IMR-90 (cell line): ENCODE measurements at regions not wholly inside any gene's neighbourhood (a gene's known extent, or its start where the extent isn't known, plus 50 kb on each side); places are given as distances from the start of the nearest gene placed in this dataset.

ENCODE experiments used
- ATAC-seq: fragments of 200-7000 bp; cut with Tn5 transposase; 2 replicates; pipeline ENCODE4 v1.9.1; 2020; ENCODE audit warnings: low read depth, mild to moderate bottlenecking, moderate library complexity
- BruUV-seq: library from RNA; stranded (reverse); fragments of 400-500 nt; replicated peaks from 2 replicates; lab custom pipeline; 2021; lab: Mats Ljungman, UMichigan
- CTCF ChIA-PET: fragments of 300-600 bp; formaldehyde crosslinking; extraction: SDS; loops from one replicate; lab custom pipeline; 2021; ENCODE audit warnings: antibody characterized with exemption; lab: Yijun Ruan, JAX
- POLR2A ChIA-PET: fragments of 300-600 bp; sonication (Branson Sonifier 250); formaldehyde crosslinking; loops from one replicate; lab custom pipeline; 2022; ENCODE audit warnings: antibody characterized with exemption; ENCODE audit not compliant: unreplicated experiment; lab: Charles Lee
- DNase-seq: peaks from one replicate; pipeline ENCODE4 v3.0.0; 2013
- H2AFZ ChIP-seq: replicated peaks from 2 replicates; pipeline ENCODE3; 2013; ENCODE audit warnings: low read length, mild to moderate bottlenecking; ENCODE audit not compliant: poor library complexity
- H2AK5ac ChIP-seq: 2 replicates; pipeline ENCODE4 v1.6.1; 2013; ENCODE audit warnings: low read depth, low read length, inconsistent platforms
- H2AK9ac ChIP-seq: replicated peaks from 2 replicates; pipeline ENCODE3; 2013; ENCODE audit warnings: mild to moderate bottlenecking, low read depth, low read length, moderate library complexity; ENCODE audit not compliant: poor library complexity
- H2BK120ac ChIP-seq: 2 replicates; pipeline ENCODE4 v1.6.1; 2013; ENCODE audit warnings: low read depth, low read length, inconsistent platforms
- H2BK15ac ChIP-seq: 3 replicates; pipeline ENCODE4 v1.6.1; 2013; ENCODE audit warnings: low read depth, low read length, inconsistent platforms
- H2BK20ac ChIP-seq: 2 replicates; pipeline ENCODE4 v1.6.1; 2013; ENCODE audit warnings: low read depth, mild to moderate bottlenecking, inconsistent platforms, low read length, moderate library complexity
- H2BK5ac ChIP-seq: 2 replicates; pipeline ENCODE4 v1.6.1; 2013; ENCODE audit warnings: mild to moderate bottlenecking, low read depth, low read length, inconsistent platforms; ENCODE audit not compliant: poor library complexity, severe bottlenecking
- H3K14ac ChIP-seq: replicated peaks from 2 replicates; pipeline ENCODE4 v1.6.1; 2013; ENCODE audit warnings: low read depth, low read length, inconsistent platforms
- H3K18ac ChIP-seq: 2 replicates; pipeline ENCODE4 v1.6.1; 2013; ENCODE audit warnings: low read depth, low read length, control low read depth
- H3K23ac ChIP-seq: 2 replicates; pipeline ENCODE4 v1.6.1; 2013; ENCODE audit warnings: low read depth, low read length, inconsistent platforms
- H3K27ac ChIP-seq: 2 replicates; pipeline ENCODE4 v1.5.1; 2013; ENCODE audit warnings: mild to moderate bottlenecking, control low read depth, low read length; ENCODE audit not compliant: insufficient read depth
- H3K27me3 ChIP-seq: 2 replicates; pipeline ENCODE4 v1.6.1; 2013; ENCODE audit warnings: low read length; ENCODE audit not compliant: control insufficient read depth, insufficient read depth
- H3K36me3 ChIP-seq: 2 replicates; pipeline ENCODE4 v1.6.1; 2013; ENCODE audit warnings: low read length, mixed read lengths; ENCODE audit not compliant: control insufficient read depth, insufficient read depth
- H3K4ac ChIP-seq: 2 replicates; pipeline ENCODE4 v1.6.1; 2013; ENCODE audit warnings: low read depth, low read length, inconsistent platforms
- H3K4me1 ChIP-seq: 2 replicates; pipeline ENCODE4 v1.6.1; 2013; ENCODE audit warnings: low read length, mixed read lengths; ENCODE audit not compliant: control insufficient read depth, insufficient read depth
- H3K4me2 ChIP-seq: 2 replicates; pipeline ENCODE4 v1.6.1; 2013; ENCODE audit warnings: low read depth, mild to moderate bottlenecking, control low read depth, low read length, moderate library complexity
- H3K4me3 ChIP-seq: 2 replicates; pipeline ENCODE4 v1.5.1; 2013; ENCODE audit warnings: low read depth, mild to moderate bottlenecking, control low read depth, low read length, moderate library complexity; ENCODE audit not compliant: insufficient read depth
- H3K56ac ChIP-seq: 2 replicates; pipeline ENCODE4 v1.6.1; 2013; ENCODE audit warnings: low read length, inconsistent platforms; ENCODE audit not compliant: insufficient read depth; ENCODE audit errors: extremely low read depth
- H3K79me1 ChIP-seq, 2 experiments: 2 replicates each; pipeline ENCODE4 v1.6.1; 2013; ENCODE audit warnings: low read length in 2 of 2, inconsistent platforms in 1 of 2, low read depth in 1 of 2
- H3K9ac ChIP-seq: 2 replicates; pipeline ENCODE4 v1.6.1; 2013; ENCODE audit warnings: low read depth, low read length, control low read depth
- H3K9me1 ChIP-seq: 2 replicates; pipeline ENCODE4 v1.6.1; 2013; ENCODE audit warnings: low read length, inconsistent platforms; ENCODE audit not compliant: insufficient read depth
- H3K9me3 ChIP-seq: 2 replicates; pipeline ENCODE4 v1.6.1; 2013; ENCODE audit warnings: low read length; ENCODE audit not compliant: control insufficient read depth, insufficient read depth
- H4K20me1 ChIP-seq: 2 replicates; pipeline ENCODE4 v1.6.1; 2013; ENCODE audit warnings: low read length, inconsistent platforms; ENCODE audit not compliant: insufficient read depth
- H4K5ac ChIP-seq: 2 replicates; pipeline ENCODE4 v1.6.1; 2013; ENCODE audit warnings: mild to moderate bottlenecking, low read depth, low read length, control low read depth
- H4K8ac ChIP-seq, 2 experiments: 2 replicates each; pipeline ENCODE4 v1.6.1; 2013; ENCODE audit warnings: low read depth in 2 of 2, low read length in 2 of 2, control low read depth in 1 of 2, inconsistent platforms in 1 of 2
- H4K91ac ChIP-seq: 2 replicates; pipeline ENCODE4 v1.6.1; 2013; ENCODE audit warnings: low read depth, low read length, inconsistent platforms; ENCODE audit not compliant: insufficient read depth
- BHLHE40 ChIP-seq: fragments of 150-350 bp; IDR thresholded peaks from 2 replicates; pipeline ENCODE4 v1.6.1; 2016; ENCODE audit warnings: mild to moderate bottlenecking, low read depth, low read length
- CTCF ChIP-seq: conservative IDR thresholded peaks from 2 replicates; pipeline ENCODE4 v1.5.1; 2012; ENCODE audit warnings: mild to moderate bottlenecking, low read depth, low read length, improper control_type of control experiment
- ELK1 ChIP-seq: fragments of 150-350 bp; IDR thresholded peaks from 2 replicates; pipeline ENCODE4 v1.6.1; 2016; ENCODE audit warnings: low read depth, mild to moderate bottlenecking, low read length, moderate library complexity, borderline replicate concordance
- FOS ChIP-seq: fragments of 150-350 bp; IDR thresholded peaks from 2 replicates; pipeline ENCODE4 v1.6.1; 2016; ENCODE audit warnings: low read depth, low read length
- MAFK ChIP-seq: IDR thresholded peaks from 2 replicates; pipeline ENCODE4 v1.6.1; 2012; ENCODE audit warnings: low read depth, low read length, improper control_type of control experiment
- MAZ ChIP-seq: IDR thresholded peaks from 2 replicates; pipeline ENCODE4 v1.6.1; 2012; ENCODE audit warnings: low read depth, mild to moderate bottlenecking, low read length, improper control_type of control experiment, moderate library complexity, borderline replicate concordance
- WGBS, 2 experiments: methylation state at CpG; one replicate each; pipeline versions ENCODE4 v1.1.5 to v1.1.7; 2013; ENCODE audit warnings: missing lambda C conversion rate in 2 of 2; ENCODE audit not compliant: insufficient read length in 1 of 2; ENCODE audit errors: extremely low coverage in 2 of 2; 5-methylcytosine and 5-hydroxymethylcytosine counted together
- dilution Hi-C: fragments of 300-500 bp; cut with HindIII; formaldehyde crosslinking; loops from one replicate; pipeline ENCODE4 v1.14.3; 2018; ENCODE audit warnings: low sequenced_read_pairs; ENCODE audit not compliant: unreplicated experiment
- in situ Hi-C: fragments of 300-500 bp; cut with MboI; formaldehyde crosslinking; loops from 3 replicates; pipeline ENCODE4 v1.14.3; 2019; ENCODE audit warnings: low sequenced_read_pairs, inconsistent platforms, mixed read lengths
- intact Hi-C: fragments of 100-400 bp; cut with micrococcal nuclease; formaldehyde crosslinking; loops from 2 replicates; pipeline ENCODE4 v1.10.0; 2022

- Histone ChIP-seq H3K4ac (no peak overlapping the region), H3K18ac (no peak overlapping the region), H2BK15ac (no peak overlapping the region), H3K36me3 (no peaks in the 10 kb centered on the region), H3K9me1 (no peaks in the 10 kb centered on the region), H3K27me3 (no peaks in the 10 kb centered on the region), H3K9ac (no peak overlapping the region), H2BK120ac (no peak overlapping the region), H2BK5ac (no peak overlapping the region), H4K20me1 (no peaks in the 10 kb centered on the region), H4K91ac (no peak overlapping the region), H3K14ac (no peak overlapping the region), H3K27ac (no peak overlapping the region), H3K4me3 (no peak overlapping the region), H4K5ac (no peak overlapping the region), H3K9me3 (peaks cover 6% of the 10 kb centered on the region), H3K56ac (no peak overlapping the region), H2AK5ac (no peak overlapping the region), H3K79me1 (no peaks in the 10 kb centered on the region), H3K23ac (no peak overlapping the region), H3K4me2 (no peak overlapping the region), H4K8ac (no peak overlapping the region), H3K4me1 (no peaks in the 10 kb centered on the region), H2BK20ac (no peak overlapping the region), H2AK9ac (no peak overlapping the region), H2AFZ (no peak overlapping the region)
- no TSS peak for BruUV-seq
- in situ Hi-C loops (no loop called here), intact Hi-C loops (no loop called here), dilution Hi-C loops (no loop called here)
- WGBS, 2 experiments: no CpG with 5 or more reads among the region's 3 CpGs
- ChIA-PET CTCF (no interaction called here), POLR2A (no interaction called here)
- DNase-seq: no peak
- TF ChIP-seq BHLHE40: no peak
- TF ChIP-seq ELK1: no peak
- no peak for TF ChIP-seq MAFK
- no peak for TF ChIP-seq FOS
- TF ChIP-seq MAZ: no peak
- TF ChIP-seq CTCF: no peak
- no peak for ATAC-seq
These were observed 103.3 kb downstream of the TMEM114 start for GRCh38 chr16:8486985-8487384.
